ENCODE measurements at regions not wholly inside any gene's neighbourhood (a gene's known extent, or its start where the extent isn't known, plus 50 kb on each side); places are given as distances from the start of the nearest gene placed in this dataset.
"Not testable (repeated sequence)": the region's sequence is repeated elsewhere in the genome, so short reads cannot be mapped to it uniquely, and the experiment has no call there.

DNA sequence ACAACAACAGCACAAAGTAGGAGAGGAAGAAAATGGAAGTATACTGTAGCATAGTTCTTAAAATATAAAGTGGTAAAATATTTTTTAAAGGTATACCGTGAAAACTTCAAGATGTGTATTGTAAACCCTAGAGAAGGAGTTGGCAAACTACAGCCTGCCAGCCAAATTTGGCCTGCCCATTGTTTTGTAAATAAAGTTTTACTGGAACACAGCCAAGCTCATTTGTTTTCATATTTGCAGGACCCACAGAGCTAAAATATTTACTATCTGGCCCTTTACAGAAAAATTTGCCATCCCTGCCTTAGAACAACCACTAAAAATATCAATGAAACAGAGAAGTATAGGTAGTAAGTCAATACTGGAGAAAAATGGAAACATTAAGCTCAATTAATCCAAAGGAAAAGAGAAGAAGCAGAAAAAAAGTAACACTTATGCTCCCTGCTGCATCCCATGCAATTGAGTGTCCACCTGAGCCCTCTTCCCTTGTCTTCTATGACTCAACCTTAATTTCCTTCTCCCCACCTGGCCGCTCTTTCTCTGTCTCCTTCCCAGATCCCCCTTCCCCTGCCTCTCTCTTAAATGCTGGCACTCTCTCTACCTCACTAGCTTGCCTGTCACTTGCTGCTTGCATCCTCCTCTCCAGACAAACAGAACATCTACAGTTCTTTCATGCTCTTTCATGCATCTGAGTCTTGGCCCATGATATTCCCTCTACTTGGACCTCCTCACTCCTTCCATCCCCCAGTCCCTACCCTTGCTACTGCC, 50.6 kb upstream of the FER start:
- DNase-seq (ENCODE audit: low read depth in 2 of 2): no peak

DNA sequence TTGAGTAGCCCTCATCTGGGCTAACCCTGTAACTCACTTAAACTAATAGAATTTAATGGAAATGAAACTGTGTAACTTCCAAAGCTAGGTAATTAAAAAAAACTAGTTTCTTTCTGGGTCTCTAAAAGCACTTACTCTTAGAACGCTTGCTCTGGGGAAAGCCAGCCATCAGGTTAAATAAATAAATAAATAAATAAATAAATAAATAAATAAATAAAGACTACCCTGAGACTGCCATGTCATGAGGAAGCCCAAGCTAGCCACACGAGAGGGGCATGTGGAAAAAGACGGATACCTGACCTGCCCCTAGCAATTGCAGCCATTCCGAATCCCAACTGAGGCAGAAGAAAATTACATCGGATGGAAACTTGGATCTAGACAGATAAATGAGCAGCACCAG, 51.3 kb upstream of the FER start:
- no peak for DNase-seq (ENCODE audit: low read depth in 2 of 2)

DNA sequence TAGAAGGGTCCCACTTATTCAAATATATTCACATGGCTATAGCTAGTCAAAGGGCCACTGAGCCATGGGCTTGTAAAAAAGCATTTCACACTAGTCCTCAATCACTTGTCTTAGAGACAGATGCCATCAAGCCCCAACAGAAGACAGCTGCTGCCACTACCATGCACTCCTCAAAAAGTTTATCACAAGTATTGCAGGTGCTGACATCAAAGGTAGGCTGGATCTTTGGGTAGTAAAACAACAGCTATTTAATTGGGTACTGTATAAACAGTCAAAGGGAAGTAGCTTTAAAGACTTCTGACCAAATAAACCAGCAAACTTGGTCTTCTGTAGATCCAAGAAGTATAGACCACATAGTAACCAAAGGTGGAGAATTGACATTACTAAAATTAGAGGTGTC, 59.2 kb upstream of the FER start:
- no peak for DNase-seq (ENCODE audit: low read depth in 2 of 2)

DNA sequence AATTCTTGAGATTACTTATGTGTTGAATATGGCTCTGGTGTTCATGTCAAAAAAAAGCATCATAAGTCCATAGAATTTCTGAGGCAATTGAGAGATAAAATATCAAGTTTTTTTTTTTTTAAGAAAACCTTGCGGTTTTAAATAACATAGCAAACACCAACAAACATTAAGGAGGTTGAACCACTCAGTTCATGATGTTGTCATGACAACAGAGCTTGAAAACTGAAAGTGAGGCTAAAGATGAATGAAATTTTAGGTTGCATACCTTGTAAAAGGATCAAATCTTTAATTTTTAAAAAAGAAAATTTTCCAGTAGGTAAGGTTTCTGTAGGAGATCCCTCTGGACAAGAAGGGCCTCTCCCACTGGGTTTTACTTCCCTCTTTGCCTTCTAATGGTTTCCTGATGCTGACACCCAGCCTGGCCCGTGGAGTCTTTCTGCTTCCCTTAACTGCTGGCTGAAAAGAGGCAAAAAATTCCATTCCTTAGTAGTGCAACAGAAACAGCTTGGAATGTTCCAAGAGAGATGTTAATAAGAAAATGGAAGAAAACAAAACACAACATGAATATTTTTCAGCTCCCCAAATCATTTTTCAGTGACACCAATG, 60.0 kb upstream of the FER start:
- no peak for DNase-seq (ENCODE audit: low read depth in 2 of 2)

DNA sequence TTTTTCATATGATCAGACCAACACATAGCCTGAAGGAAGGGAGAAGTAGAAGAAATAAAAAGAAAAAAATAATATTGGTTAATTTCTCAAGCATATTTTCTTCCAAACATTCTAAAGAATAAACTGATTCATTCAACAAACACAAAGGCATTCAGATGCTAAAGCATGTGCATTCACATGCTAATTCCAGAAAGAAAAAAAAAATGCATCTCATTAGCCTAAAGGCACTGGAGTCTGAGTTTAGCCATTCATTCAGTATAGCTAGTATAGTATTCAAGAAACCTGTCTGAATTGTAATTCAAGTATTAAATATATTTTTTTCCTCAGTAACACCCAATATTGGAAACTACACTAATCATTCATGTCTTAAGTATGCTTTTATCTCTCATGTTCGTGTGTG, 61.0 kb upstream of the FER start:
- DNase-seq (ENCODE audit: low read depth in 2 of 2): no peak

DNA sequence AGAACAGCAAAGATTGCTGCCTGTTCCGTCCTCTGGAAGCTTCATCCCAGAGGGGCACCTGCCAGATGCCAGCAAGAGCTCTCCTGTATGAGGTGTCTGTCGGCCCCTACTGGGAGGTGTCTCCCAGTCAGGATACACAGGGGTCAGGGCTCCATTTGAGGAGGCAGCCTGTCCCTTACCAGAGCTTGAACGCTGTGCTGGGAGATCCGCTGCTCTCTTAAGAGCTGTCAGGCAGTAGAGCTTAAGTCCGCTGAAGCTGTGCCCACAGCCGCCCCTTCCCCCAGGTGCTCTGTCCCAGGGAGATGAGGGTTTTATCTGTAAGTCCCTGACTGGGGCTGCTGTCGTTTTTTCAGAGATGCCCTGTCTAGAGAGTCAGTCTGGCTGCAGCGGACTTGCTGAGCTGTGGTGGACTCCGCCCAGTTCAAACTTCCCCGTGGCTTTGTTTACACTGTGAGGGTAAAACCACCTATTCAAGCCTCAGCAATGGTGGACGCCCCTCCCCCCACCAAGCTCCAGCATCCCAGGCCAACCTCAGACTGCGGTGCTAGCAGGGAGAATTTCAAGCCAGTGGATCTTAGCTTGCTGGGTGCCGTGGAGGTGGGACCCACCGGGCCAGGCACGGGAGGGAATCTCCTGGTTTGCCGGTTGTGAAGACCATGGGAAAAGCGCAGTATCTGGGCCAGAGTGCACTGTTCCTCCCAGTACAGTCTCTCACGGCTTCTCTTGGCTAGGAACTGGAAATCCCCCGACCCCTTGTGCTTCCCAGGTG, 62.1 kb upstream of the FER start:
- DNase-seq (ENCODE audit: low read depth in 2 of 2): not testable (repeated sequence)

DNA sequence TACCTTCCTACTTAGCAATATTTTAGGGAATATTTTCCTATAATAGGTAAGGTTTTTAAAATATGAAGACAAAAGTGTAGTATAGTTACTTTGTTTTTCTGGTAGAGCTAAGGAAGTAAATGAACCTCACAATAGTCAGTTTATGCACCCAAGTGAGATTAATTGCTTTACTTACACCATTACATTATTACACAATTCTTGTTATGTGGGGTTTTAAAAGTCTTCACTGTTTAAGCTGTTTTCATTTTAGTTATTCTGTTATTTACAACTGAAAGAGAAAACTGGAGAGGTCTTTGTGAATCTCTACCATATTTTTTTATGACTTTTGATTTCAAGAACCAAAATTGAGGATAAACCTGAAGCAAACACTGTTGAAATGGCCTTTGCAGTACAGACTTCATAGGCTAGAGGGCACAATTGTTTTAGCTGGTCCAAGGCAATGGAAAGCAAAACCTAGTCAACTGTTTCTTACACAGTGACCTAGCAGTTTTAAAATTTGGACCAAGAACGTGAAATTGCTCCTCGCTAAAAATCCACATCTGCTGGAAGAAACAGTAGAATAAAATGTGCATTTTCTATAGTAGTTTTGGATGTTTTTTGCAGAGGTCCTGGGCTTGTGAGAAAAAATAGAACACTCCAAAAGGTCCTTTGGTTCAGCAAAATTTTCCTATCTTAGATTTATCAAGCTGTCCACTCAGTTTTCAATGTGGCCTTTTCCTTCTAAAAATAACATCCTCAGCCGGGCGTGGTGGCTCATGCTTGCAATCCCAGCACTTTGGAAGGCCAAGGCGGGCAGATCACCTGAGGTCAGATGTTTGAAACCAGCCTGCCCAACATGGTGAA, 66.4 kb upstream of the FER start:
- no peak for DNase-seq (ENCODE audit: low read depth in 2 of 2)

DNA sequence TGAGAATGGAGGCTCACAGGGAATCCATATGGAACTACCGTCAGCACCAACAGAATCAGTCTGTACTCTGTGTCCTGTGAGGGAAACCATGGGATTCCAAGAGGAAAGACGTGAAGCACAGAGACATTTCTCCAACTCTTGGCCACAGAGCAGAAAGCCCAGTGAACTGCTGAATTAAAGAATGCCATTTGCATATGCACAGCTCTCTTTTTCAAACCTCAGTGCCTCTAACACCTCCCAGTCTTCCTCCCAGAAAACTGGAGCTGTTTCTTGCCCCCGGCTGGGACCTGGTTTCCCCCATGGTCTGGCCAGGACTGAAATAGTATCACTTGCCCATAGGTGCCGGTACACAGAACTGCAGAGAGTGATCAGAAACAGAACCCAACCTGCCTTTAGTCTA, 69.6 kb upstream of the FER start:
- DNase-seq (ENCODE audit: low read depth in 2 of 2): no peak

DNA sequence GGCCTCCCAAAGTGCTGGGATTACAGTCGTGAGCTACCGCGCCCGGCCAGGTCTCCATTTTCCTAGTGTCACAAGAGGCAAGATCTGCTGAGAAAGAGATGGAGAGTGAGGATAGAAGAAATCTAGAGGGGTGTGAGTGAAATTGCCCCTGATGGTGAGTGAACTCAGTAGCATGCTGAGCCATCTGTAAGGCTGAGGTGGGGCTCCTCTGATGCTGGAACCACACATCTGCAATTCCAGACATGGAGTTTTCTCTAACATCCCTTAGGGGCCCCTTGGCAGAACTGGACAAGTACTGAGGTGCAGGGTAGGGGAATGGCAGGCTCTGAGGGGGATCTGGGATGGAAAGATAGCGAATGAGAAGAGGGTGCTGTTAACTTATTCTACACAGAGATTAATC, 72.0 kb upstream of the FER start:
- no peak for DNase-seq (ENCODE audit: low read depth in 2 of 2)

DNA sequence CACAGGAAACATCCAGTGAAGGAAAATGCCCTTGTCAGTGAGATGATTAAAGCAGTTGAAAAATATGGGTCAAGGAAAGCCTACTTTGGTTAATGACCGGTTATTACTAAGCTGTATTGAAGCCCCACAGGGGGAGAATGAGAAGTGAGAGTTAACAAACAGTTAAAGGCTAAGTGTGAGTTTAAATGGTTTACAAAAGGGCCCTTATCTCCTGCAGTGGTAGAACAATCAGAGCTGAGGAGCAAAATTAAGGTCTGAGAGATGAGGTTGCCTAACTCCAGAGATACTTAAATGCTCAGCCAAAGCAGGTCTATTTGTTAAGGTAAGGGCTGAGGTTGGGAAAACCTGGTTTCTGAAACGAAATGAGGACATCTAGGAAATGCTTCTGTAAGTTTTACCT, 75.1 kb upstream of the FER start:
- no peak for DNase-seq (ENCODE audit: low read depth in 2 of 2)

DNA sequence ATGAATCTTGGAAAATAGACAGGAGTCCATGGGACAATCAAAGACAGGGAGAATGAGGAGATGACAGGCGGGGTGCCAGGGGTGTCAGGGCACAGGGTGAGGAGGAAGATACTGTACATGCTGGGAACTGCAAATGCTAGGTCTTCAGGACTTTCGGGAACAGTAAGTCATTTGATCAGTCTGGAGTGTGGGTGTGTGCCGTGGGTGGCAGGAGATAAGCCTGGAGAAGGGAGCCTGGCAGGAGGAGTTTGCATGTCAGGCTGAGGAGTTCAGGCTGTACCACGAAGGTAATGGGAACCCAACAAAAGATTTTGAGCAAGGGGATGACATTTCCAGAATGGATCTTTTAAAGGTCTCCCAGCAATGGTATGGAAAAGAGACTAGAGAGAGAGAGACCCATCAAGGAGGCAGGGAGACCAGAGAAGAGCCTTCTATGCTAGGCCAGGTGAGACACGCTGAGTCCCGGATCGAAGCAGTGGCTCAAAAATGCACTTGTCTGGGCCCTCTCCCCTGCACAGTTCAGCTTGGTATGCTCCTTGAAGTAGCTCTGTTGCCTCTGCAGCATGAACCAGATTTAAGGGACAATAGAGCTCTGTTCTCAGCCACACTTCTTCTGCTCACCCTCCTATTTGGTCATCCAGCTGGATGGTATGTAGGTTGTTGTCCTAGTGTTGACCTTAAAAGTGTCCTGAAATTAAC, 77.0 kb upstream of the FER start:
- no peak for DNase-seq (ENCODE audit: low read depth in 2 of 2)

DNA sequence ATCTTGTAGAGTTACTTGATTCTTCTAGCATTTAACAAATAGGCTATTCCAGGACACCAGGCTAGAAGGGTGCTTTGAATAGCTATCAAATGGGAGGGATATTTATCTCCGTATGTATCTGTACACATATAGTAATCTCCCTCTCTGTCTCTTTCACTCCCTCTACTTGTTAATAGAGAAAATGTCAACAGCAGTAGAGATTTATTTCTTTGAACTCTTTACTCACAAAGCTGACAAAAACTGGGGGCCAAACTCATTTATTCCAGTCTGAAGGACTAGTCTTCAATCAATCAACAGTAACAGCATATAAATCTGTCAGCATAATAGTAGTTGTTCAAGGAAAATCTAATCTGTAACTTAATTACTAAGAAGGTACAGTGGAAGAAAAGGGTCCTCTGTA, 78.2 kb upstream of the FER start:
- no peak for DNase-seq (ENCODE audit: low read depth in 2 of 2)

DNA sequence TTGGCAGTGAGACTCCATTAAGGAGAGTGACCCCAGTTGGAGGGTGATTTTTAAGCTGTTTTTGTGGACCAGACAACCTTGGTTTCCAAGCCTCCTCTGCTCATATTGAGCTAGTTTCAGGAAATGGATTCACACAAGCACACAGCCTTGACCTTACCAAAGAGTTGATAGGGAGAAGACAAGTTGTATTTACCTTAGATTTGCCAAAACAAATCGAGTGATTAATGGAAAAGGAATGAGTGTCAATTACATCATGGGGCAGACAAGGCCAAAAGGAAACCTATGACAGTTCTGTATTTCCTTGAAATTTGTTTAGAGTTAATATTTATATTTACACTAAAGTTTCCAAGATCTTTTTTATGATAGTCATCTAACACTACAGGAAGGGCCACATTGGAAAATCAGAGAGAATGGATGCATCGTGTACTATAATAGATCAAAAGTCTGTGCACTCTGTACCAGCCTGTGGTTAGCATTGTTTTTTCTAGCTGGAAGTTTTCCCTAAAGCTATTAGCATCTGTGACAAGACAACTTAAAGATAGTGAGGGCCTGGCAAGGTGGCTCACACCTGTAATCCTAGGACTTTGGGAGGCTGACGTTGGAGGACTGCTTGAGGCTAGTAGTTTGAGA, 86.0 kb upstream of the FER start:
- DNase-seq (ENCODE audit: low read depth in 2 of 2): no peak

DNA sequence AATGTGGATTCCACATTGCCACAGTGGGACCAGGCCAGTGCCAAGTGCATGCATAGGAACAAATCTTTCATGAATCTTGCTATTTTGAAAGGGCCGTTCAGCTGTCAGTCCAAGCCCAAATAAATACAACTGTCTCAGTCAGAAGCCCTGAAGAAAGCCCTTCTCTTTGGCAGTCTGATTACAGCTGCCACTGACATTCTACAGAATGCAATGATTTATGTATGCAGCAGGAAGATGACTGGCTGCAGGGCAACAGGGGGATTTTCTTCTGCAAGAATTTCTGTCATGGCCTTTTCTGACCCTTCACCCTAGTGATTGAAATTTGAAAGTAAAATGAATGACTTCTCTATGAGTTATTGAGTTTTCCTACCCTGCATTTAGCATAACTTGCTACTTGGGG, 86.7 kb upstream of the FER start:
- DNase-seq (ENCODE audit: low read depth in 2 of 2): no peak

DNA sequence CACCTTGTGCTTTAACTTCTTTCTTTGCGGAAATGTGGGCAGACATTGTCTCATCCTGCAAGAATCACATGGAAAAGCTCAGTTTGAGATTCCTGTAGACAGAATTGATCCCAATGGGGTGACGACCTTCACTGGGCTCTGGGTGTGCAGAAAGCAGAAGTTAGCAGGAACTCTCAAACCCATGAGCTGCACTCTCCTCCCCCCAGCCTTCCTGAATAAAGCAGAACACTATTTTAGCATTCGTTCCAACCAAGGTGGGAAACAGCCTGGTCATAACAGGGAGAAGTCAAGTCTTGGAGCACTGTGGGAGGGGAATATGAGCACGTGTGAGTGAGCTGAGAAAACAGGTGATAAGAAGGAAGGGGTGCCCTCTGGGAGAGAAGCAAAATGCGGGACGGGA, 87.4 kb upstream of the FER start:
- no peak for DNase-seq (ENCODE audit: low read depth in 2 of 2)

DNA sequence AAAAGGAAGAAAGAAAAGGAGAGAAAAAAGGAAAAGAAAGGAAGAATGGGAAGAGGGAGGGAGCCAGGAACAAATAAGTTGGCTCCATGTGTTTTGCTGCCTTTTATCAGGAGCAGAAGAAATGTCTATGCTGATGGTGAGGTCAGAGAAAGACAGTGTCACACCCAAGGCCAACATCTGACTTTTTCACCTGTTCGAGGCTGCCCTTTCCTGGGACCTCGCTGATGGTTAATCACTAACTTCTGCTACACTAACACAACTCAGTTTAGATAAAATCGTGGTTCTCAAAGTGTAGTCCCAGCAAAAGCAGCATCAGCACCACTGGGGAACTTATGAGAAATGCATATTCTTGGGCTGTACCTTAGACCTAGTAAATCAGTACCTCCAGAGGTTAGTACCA, 88.2 kb upstream of the FER start:
- no peak for DNase-seq (ENCODE audit: low read depth in 2 of 2)

DNA sequence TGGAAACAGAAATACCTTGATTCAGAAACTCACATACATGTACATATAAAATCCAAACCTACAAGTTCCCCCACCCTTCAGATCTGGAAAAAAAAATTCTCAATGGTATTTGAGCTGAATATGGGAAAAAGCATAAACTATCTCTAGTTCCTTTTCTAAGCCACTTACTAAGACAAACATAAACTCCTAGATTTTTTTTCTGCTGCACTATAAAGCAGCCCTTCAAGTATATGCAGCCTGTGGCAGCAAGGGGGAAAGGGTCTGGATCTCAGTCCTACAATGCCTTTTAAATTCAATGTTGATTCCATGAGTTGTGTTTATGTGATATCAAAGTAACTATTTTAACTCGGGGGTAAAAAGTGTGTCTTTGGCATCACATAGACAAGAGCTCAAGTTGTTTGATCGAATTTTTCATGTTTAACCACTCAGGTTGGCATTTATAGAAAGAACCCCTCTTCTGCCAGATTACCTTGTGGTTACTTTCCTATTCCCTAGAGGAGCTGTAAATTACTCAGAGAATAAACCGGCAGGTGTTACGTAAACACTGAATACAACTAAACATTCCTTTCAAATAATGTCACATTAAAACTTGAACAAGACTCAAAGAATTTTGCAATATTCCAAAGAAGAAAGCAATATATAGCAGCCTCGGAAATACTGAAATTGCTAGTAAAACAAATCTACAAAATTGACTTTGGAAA, 91.8 kb upstream of the FER start:
- no peak for DNase-seq (ENCODE audit: low read depth in 2 of 2)

DNA sequence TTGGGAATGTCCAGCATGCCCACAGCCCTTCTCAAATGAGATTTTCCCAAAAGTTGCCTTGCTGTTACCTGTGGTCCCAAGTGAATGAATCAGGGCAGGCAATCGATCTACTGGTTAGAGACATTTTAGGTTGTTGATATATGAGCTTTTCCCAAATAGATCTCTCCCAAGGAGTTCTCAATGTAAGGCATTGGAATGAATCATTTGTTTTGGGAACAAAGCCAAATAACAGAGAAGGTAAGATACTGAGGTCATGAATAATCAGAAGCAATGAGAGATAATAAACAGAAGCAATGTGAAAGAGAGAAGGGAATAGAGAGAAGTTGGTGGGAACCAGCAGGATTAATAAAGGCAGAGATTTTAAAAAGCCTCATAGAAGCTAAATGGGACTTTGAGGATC, 93.6 kb upstream of the FER start:
- no peak for DNase-seq (ENCODE audit: low read depth in 2 of 2)

DNA sequence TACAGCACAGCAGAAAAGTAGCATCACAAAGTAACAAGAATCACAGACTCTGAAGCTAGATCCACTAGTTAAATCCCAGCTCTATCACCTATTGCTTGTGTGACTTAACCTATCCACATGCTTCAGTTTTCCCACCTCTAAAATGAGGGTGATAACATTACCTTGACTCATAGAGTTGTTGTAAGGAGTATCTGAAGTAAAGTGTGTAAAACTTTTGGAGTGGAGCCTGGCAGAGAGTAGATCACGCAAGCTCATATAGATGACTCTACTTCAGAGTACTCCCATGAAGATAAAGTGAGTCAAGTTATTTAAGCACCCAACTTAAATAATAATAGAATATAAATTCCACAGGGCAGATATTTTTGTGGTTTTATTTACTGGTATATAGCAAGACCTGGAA, 94.5 kb upstream of the FER start:
- no peak for DNase-seq (ENCODE audit: low read depth in 2 of 2)

DNA sequence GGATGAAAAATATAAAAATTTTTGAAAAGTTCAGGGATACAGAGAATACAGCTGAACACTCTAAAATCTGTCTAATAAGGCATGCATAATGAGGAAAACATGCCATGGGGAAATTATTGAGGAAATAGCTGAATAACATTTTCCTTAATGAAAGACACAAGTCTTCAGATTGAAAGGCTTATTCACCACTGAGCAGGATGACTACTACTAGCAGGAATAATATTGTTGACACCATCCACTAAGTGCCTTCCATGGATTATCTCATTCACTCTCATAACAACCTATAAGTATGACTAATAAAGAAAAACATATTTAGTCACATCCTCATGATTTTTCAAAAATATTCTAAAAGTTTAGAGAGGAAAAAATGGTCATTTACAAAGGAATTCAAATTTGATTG, 96.7 kb upstream of the FER start:
- DNase-seq (ENCODE audit: low read depth in 2 of 2): no peak

DNA sequence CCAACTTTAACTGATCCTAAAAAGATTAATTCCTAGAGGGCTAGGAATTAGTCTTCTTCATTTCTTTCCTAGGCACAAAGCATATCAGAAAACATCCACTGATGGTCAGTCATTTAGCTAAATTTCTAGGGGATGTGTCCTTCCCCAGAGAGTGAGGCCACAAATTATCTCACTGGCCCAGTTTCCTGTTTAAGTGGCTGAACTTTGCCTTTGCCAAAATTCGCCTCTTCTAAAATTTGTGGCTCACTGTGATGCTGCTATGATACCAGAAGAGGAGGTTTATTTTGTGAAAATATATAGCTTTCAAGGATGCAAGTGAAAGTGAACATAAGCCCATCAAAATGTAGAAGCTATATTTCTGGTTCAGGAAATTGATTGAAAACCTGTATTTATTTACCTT, 98.1 kb upstream of the FER start:
- no peak for DNase-seq (ENCODE audit: low read depth in 2 of 2)

Data from stimulated activated CD4-positive, alpha-beta T cell treated with anti-CD3 and anti-CD28 coated beads, Interleukin-4, amount 100 ng/mL, for 48 hours (primary cell).